Fibroblast of the conjunctiva (primary cell): ENCODE measurements at regions not wholly inside any gene's neighbourhood (a gene's known extent, or its start where the extent isn't known, plus 50 kb on each side); places are given as distances from the start of the nearest gene placed in this dataset.
"Not testable (repeated sequence)": the region's sequence is repeated elsewhere in the genome, so short reads cannot be mapped to it uniquely, and the experiment has no call there.

Experiments
- DNase-seq: peaks from one replicate; pipeline ENCODE4 v3.0.0-alpha.2; 2010; ENCODE audit warnings: low read depth

- no peak for DNase-seq
These were observed 225.0 kb upstream of the ZNF217 start for GRCh38 chr20:53818457-53819177.

- DNase-seq, result not testable (repeated sequence)
These were observed 223.9 kb upstream of the ZNF217 start for GRCh38 chr20:53817513-53817912.

GRCh38 chr20:53816872-53817398 is 223.3 kb upstream of the ZNF217 start:
- no peak for DNase-seq

- no peak for DNase-seq
These were observed 221.9 kb upstream of the ZNF217 start for GRCh38 chr20:53815509-53815908.

- no peak for DNase-seq
These were observed 220.4 kb upstream of the ZNF217 start for GRCh38 chr20:53814060-53814459.

GRCh38 chr20:53813636-53814035 is 220.0 kb upstream of the ZNF217 start:
- no peak for DNase-seq

- no peak for DNase-seq
These were observed 217.9 kb upstream of the ZNF217 start for GRCh38 chr20:53811577-53811976.

- DNase-seq, result no peak
These were observed 217.2 kb upstream of the ZNF217 start for GRCh38 chr20:53810661-53811355.

- no peak for DNase-seq
These were observed 216.2 kb upstream of the ZNF217 start for GRCh38 chr20:53809728-53810365.

GRCh38 chr20:53809217-53809616 is 215.6 kb upstream of the ZNF217 start:
- no peak for DNase-seq

- no peak for DNase-seq
These were observed 215.1 kb upstream of the ZNF217 start for GRCh38 chr20:53808733-53809132.

- not testable (repeated sequence) for DNase-seq
These were observed 214.7 kb upstream of the ZNF217 start for GRCh38 chr20:53808302-53808701.

GRCh38 chr20:53806683-53807401 is 213.2 kb upstream of the ZNF217 start:
- no peak for DNase-seq

GRCh38 chr20:53805895-53806384 is 212.3 kb upstream of the ZNF217 start:
- DNase-seq, result no peak

- DNase-seq, result no peak
These were observed 211.6 kb upstream of the ZNF217 start for GRCh38 chr20:53804920-53805894.

- not testable (repeated sequence) for DNase-seq
These were observed 210.7 kb upstream of the ZNF217 start for GRCh38 chr20:53804308-53804707.

GRCh38 chr20:53803492-53804155 is 210.0 kb upstream of the ZNF217 start:
- no peak for DNase-seq

- DNase-seq, result no peak
These were observed 208.2 kb upstream of the ZNF217 start for GRCh38 chr20:53801609-53802370.

GRCh38 chr20:53800883-53801604 is 207.4 kb upstream of the ZNF217 start:
- no peak for DNase-seq
